Adrenal gland (tissue), 5 donors: ENCODE measurements at regions not wholly inside any gene's neighbourhood (a gene's known extent, or its start where the extent isn't known, plus 50 kb on each side); places are given as distances from the start of the nearest gene placed in this dataset.

Source experiments
- POLR2A ChIP-seq, 2 donors: fragments of 450-650 bp; IDR thresholded peaks; one replicate each; pipeline ENCODE4 v1.6.1; 2017; ENCODE audit warnings: antibody characterized with exemption in 2 of 2, mild to moderate bottlenecking in 2 of 2, moderate library complexity in 1 of 2
- TF ChIP-seq, protein P1 (sequence below), 6 experiments: fragments of 450-650 bp in 4 of 6; fragments of 200-600 bp in 2 of 6; sonication (generic) in 1 of 6; IDR thresholded peaks; 1 replicate in 5 of 6; 2 replicates in 1 of 6; pipeline versions ENCODE4 v1.5.1 to v1.8.0; 2016 to 2021; ENCODE audit warnings: antibody characterized with exemption in 6 of 6, mild to moderate bottlenecking in 2 of 6, moderate library complexity in 1 of 6
- donor health status: DM: no; HTN: no; CAD: no.

DNA sequence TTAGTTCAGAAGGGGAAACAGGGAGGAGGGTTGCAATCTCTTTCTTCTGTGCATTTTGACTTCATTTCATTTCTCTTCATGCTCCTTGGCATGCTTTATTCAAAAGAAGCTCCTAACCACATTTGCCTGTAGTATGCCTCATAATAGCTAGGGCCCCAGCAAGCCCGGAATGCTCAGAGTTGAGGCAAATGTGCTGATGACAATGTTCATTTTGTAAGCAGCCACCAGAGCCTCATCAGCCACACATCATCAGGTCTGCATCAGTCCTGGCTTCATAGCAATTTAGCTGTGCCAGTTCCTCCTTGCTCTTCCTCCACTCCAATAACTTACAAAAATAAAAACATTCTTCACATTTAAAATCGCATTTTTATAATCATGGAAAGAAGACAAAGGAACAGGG, 65.4 kb upstream of the MMADHC start:
- TF ChIP-seq, protein P1, sequence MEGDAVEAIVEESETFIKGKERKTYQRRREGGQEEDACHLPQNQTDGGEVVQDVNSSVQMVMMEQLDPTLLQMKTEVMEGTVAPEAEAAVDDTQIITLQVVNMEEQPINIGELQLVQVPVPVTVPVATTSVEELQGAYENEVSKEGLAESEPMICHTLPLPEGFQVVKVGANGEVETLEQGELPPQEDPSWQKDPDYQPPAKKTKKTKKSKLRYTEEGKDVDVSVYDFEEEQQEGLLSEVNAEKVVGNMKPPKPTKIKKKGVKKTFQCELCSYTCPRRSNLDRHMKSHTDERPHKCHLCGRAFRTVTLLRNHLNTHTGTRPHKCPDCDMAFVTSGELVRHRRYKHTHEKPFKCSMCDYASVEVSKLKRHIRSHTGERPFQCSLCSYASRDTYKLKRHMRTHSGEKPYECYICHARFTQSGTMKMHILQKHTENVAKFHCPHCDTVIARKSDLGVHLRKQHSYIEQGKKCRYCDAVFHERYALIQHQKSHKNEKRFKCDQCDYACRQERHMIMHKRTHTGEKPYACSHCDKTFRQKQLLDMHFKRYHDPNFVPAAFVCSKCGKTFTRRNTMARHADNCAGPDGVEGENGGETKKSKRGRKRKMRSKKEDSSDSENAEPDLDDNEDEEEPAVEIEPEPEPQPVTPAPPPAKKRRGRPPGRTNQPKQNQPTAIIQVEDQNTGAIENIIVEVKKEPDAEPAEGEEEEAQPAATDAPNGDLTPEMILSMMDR (IDR thresholded peaks at IDR 0.05): no peak
- TF ChIP-seq POLR2A (IDR thresholded peaks at IDR 0.05): no peak
